GM12891 (cell line): ENCODE measurements at regions not wholly inside any gene's neighbourhood (a gene's known extent, or its start where the extent isn't known, plus 50 kb on each side); places are given as distances from the start of the nearest gene placed in this dataset.

Experiments
- POLR2A ChIP-seq: IDR thresholded peaks from 2 replicates; pipeline ENCODE4 v1.6.1; 2011; ENCODE audit warnings: low read depth, low read length, control low read depth
- TAF1 ChIP-seq: IDR thresholded peaks from 2 replicates; pipeline ENCODE4 v1.6.1; 2011; ENCODE audit warnings: low read depth, low read length, control low read depth

GRCh38 chr6:16914184-16914583, 152.9 kb upstream of the ATXN1 start:
- TF ChIP-seq POLR2A (no peak), TAF1 (no peak)
